GM11168 (cell line): ENCODE measurements at regions not wholly inside any gene's neighbourhood (a gene's known extent, or its start where the extent isn't known, plus 50 kb on each side); places are given as distances from the start of the nearest gene placed in this dataset.

ENCODE experiments used
- in situ Hi-C: fragments of 300-500 bp; cut with MboI; formaldehyde crosslinking; loops from one replicate; pipeline ENCODE4 v1.12.0; 2022; ENCODE audit warnings: low sequenced_read_pairs; ENCODE audit not compliant: unreplicated experiment

DNA sequence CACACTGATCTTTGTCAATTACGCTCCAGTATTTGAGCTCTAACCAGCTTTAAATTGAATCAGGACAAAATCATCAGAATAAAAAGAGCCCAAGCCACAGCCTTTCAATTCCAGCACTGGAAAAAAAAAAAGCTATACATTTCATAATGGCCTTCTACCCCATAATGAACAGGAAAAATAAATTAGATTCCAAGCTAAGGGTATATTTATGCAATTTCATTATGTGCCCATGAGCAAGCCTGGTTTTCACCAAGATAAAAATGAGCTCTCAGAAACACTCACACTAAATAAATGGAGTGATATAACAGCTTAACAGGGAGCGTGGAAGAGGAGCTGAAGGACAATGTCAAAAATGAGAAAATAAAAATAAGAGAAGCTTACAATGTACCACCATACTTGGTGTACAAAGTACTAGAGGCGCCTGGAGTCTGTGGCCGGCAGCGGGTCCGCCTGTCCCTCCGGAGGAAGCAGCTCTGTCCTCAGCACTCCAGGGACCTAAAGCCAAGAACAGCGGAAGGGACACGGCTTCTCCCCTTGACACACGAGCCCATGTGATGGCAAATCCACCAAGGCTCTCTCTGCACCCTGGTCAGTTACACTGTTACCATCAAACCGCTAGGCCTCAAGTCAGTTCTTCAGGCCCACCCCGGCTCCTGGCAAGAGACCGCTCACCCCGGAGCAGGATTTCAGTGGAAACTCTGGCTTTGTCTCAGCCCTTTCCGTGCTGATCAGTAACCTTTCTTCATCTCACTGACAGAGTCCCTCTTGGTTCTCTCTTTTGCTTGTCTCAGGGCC lies 69.6 kb downstream of the RBFOX3 start:
- in situ Hi-C loops: no loop called here

GRCh38 chr17:79539944-79540705 lies 70.7 kb downstream of the RBFOX3 start:
- in situ Hi-C loops: no loop called here

- in situ Hi-C loops: no loop called here
Observed at GRCh38 chr17:79538291-79538690, 72.6 kb downstream of the RBFOX3 start.

GRCh38 chr17:79537686-79538085 lies 73.2 kb downstream of the RBFOX3 start:
- in situ Hi-C loops: no loop called here

- in situ Hi-C loops: no loop called here
Observed at GRCh38 chr17:79537061-79537460, 73.8 kb downstream of the RBFOX3 start.

DNA sequence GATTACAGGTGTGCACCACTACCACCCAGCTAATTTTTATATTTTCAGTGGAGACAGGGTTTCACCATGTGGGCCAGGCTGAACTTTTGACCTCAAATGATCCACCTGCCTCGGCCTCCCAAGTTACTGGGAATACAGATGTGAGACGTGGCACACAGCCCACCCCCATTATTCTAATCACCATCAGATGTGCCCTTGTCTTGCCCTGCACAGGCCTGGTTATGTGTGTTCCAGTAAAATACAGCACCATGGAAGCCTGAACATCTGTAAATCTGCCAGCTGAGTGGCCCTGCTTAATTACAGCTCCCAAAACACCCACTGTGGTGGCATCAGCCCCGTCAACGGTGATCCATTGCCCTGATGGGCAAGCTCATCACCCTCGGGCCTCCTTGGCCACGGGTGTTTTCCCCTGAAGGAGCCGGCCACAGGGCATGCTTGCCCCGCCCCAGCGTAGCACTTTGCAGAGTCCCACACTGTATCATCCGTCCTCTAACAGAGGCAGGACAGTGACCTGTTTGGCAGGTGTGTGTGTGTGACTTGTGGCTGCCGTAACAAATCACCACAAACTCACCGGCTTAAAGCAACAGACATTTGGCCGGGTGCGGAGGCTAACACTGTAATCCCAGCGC lies 74.5 kb downstream of the RBFOX3 start:
- in situ Hi-C loops: no loop called here

DNA sequence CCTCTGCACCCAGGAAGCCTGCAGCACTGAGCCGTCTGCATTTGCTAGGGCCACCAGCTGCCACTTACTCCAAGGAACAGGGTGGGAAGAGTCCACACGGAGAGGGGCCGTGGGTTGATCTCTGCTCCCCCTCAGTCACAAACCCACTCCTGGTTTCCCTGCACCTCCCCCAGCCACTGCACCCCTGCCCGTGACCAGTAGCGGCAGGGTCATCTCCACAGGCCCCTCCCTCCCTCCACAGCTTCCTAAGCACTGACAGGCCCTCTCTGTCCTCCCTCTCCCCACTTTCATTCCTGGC lies 75.2 kb downstream of the RBFOX3 start:
- in situ Hi-C loops: no loop called here

- in situ Hi-C loops: no loop called here
Observed at GRCh38 chr17:79534851-79535727, 75.8 kb downstream of the RBFOX3 start.

- in situ Hi-C loops: no loop called here
Observed at GRCh38 chr17:79534111-79534510, 76.7 kb downstream of the RBFOX3 start.

DNA sequence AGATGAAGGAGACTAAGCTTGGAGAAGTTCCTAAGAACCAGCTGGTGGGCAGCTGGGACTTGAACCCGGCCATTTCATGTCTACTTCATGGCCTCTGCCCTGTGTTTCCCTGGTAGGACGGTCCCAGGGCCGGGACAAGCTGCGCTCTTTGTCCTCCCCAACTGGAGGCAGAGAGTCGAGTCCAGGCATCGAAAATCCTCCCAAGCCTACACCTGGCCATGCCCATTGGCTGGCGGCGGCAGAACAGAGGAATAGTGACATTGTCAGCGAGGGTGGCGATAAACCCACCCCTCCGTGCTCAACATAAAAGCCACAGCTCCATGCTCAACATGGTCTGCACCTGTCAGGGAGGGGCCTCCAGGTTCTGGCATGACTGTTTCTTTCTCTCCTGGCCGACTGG lies 77.7 kb downstream of the RBFOX3 start:
- in situ Hi-C loops: no loop called here

DNA sequence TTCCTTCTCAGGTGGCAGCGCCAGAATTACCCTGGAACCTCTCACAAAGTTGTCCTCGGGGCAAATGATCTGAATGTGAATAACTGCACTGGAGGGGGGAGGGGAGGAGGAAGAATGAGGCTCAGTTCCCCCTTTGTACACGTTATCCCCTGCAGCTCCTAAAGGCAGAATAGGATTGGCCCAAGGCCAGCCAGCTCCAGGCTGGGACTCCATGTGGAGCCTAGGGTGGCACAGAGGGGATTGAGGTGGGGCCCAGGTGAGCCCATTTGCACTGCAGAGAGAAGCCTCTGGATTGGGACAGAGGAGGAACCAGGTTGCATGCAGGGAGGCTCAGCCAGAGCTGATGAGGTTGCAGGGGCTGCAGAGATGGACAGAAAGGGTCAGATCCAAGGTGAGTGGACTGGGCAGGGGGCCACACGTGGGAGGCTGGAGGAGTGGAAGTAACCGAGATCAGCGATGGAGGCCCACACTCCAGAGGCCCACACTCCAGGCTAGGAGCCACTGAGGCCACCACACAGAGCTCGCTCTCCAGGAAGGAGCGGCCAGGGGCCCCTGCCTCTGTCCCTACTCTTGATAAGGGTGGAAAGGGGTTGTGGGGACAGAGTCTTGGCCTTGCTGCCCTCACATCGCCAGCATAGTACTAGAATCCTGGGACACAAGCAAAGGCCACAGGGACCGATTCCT lies 78.6 kb downstream of the RBFOX3 start:
- in situ Hi-C loops: no loop called here

GRCh38 chr17:79531191-79532095 lies 79.4 kb downstream of the RBFOX3 start:
- in situ Hi-C loops: no loop called here

DNA sequence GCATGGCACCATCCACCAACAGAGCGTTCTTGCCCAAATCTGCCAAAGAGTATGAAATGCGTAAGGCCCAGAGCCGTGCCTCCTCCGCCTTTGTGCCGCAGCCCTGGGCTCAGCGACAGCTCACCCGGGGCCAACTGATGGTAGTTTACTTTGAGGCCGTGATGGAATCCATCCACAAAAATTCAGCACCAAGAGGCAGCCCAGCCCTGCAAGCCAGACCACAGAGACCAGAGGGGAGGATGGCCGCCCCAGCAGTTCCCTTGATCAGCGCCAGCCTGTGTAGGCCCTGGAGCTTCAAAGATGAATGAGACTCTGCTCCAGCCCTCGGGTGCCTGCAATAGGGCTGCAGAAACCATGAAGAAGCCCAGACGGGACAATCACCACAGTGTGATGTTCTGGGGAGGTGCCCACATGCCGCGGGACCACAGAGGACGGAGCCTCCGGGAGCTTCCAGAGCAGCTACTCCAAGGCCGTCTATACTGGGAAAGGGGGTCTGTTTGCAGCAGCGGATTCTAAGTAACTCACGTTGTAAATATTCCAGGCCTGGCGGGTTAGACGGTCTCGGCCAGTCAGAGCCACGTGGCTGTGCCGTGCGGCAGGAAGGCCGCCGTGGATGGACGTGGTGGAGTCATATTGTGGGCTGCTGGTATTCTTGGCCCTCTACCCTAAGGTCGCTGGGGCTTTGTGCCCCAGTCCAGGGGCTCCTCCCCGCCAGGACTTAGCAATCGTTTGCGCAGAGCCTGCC lies 80.3 kb downstream of the RBFOX3 start:
- in situ Hi-C loops: no loop called here

- in situ Hi-C loops: no loop called here
Observed at GRCh38 chr17:79529661-79530081, 81.2 kb downstream of the RBFOX3 start.

DNA sequence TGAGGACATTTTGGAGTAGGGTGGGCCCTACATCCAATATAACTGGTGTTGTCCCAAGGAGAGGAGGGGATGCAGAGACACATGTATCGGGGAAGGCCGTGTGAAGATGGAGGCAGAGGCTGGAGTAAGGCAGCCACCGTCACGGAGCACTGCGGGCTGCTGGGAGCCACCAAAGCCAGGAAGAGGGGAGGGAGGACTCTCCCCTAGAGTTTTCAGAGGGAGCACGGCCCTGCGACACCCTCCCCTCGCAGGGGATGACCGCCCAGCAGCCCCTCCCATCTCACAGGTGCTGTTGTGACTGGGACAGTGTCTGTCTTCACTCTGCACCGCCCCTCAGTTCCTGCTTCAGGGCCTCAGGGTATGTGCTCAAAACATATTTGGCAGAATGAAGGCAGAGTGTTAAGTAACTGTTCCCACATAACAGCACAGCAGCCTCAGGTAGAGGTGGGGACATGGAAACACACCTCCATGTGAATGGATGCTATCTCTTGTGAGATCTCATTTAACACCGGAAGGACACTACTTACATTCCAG lies 82.2 kb downstream of the RBFOX3 start:
- in situ Hi-C loops: no loop called here

- in situ Hi-C loops: no loop called here
Observed at GRCh38 chr17:79527306-79527705, 83.5 kb downstream of the RBFOX3 start.

- in situ Hi-C loops: no loop called here
Observed at GRCh38 chr17:79525793-79526677, 84.8 kb downstream of the RBFOX3 start.
